ENCODE measurements at regions not wholly inside any gene's neighbourhood (a gene's known extent, or its start where the extent isn't known, plus 50 kb on each side); places are given as distances from the start of the nearest gene placed in this dataset.

DNA sequence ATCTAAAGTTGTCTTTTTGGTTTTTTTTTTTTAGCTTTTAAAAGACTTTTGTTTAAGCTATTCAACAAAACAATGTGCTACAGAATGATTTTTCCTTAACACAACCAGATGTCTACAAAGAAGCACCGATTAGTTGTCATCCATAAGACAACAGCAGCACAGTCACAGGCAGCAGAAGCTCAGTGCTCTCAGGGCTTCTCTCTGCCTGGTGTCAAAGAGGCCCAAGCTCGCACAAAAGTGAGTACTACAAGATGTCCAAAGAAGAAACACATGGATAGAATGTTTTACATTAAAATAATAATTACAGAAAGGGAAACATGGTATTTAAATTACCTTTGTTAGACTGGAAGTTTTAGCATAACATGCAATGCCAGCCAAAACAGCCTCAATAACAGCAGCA is 81.6 kb downstream of the DNAAF9 start:
- TF ChIP-seq POLR2A (IDR thresholded peaks at IDR 0.05): no peak
- TF ChIP-seq, protein P1, sequence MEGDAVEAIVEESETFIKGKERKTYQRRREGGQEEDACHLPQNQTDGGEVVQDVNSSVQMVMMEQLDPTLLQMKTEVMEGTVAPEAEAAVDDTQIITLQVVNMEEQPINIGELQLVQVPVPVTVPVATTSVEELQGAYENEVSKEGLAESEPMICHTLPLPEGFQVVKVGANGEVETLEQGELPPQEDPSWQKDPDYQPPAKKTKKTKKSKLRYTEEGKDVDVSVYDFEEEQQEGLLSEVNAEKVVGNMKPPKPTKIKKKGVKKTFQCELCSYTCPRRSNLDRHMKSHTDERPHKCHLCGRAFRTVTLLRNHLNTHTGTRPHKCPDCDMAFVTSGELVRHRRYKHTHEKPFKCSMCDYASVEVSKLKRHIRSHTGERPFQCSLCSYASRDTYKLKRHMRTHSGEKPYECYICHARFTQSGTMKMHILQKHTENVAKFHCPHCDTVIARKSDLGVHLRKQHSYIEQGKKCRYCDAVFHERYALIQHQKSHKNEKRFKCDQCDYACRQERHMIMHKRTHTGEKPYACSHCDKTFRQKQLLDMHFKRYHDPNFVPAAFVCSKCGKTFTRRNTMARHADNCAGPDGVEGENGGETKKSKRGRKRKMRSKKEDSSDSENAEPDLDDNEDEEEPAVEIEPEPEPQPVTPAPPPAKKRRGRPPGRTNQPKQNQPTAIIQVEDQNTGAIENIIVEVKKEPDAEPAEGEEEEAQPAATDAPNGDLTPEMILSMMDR (IDR thresholded peaks at IDR 0.05): no peak

All from Peyer's patch (tissue), 4 donors.